NCI-H226 (cell line): ENCODE measurements at regions not wholly inside any gene's neighbourhood (a gene's known extent, or its start where the extent isn't known, plus 50 kb on each side); places are given as distances from the start of the nearest gene placed in this dataset.

Source experiments
- DNase-seq: peaks from one replicate; pipeline ENCODE4 v3.0.0-alpha.2; 2015

GRCh38 chr17:65362826-65363225, 198.6 kb downstream of the AXIN2 start:
- DNase-seq = no peak

GRCh38 chr17:65360961-65361552, 200.4 kb downstream of the AXIN2 start:
- DNase-seq = no peak

GRCh38 chr17:65359016-65359415, 202.4 kb downstream of the AXIN2 start:
- peak; percentile 63 for DNase-seq

- no peak for DNase-seq
These were observed 204.9 kb downstream of the AXIN2 start for GRCh38 chr17:65356536-65356935.

- no peak for DNase-seq
These were observed 206.2 kb downstream of the AXIN2 start for GRCh38 chr17:65355246-65355645.

GRCh38 chr17:65349916-65350315, 211.5 kb downstream of the AXIN2 start:
- DNase-seq = no peak

GRCh38 chr17:65346166-65346565, 209.0 kb downstream of the RGS9 start:
- no peak for DNase-seq

- DNase-seq = no peak
These were observed 208.3 kb downstream of the RGS9 start for GRCh38 chr17:65345261-65346005.

- DNase-seq = no peak
These were observed 203.2 kb downstream of the RGS9 start for GRCh38 chr17:65340401-65340800.

GRCh38 chr17:65334406-65334805, 197.2 kb downstream of the RGS9 start:
- no peak for DNase-seq

GRCh38 chr17:65332779-65333178, 195.6 kb downstream of the RGS9 start:
- no peak for DNase-seq

- no peak for DNase-seq
These were observed 195.2 kb downstream of the RGS9 start for GRCh38 chr17:65332375-65332774.

- no peak for DNase-seq
These were observed 191.4 kb downstream of the RGS9 start for GRCh38 chr17:65328567-65328966.

- no peak for DNase-seq
These were observed 187.6 kb downstream of the RGS9 start for GRCh38 chr17:65324611-65325342.

- DNase-seq = no peak
These were observed 185.9 kb downstream of the RGS9 start for GRCh38 chr17:65323049-65323448.

- no peak for DNase-seq
These were observed 183.7 kb downstream of the RGS9 start for GRCh38 chr17:65320820-65321219.

- DNase-seq = no peak
These were observed 177.0 kb downstream of the RGS9 start for GRCh38 chr17:65314212-65314611.

- no peak for DNase-seq
These were observed 175.7 kb downstream of the RGS9 start for GRCh38 chr17:65312718-65313377.

GRCh38 chr17:65311261-65311660, 174.1 kb downstream of the RGS9 start:
- DNase-seq = no peak

GRCh38 chr17:65307961-65308316, 170.8 kb downstream of the RGS9 start:
- no peak for DNase-seq

- DNase-seq = no peak
These were observed 170.2 kb downstream of the RGS9 start for GRCh38 chr17:65307081-65307960.

GRCh38 chr17:65305778-65306177, 168.6 kb downstream of the RGS9 start:
- no peak for DNase-seq

GRCh38 chr17:65305116-65305515, 167.9 kb downstream of the RGS9 start:
- no peak for DNase-seq
